Activated CD4-positive, alpha-beta T cell treated with anti-CD3 and anti-CD28 coated beads for 36 hours (primary cell): ENCODE measurements at regions not wholly inside any gene's neighbourhood (a gene's known extent, or its start where the extent isn't known, plus 50 kb on each side); places are given as distances from the start of the nearest gene placed in this dataset.
"Not testable (repeated sequence)": the region's sequence is repeated elsewhere in the genome, so short reads cannot be mapped to it uniquely, and the experiment has no call there.

Experiments
- ATAC-seq: fragments of 200-7000 bp; cut with Tn5 transposase; one replicate; pipeline ENCODE4 v1.10.0; 2021; ENCODE audit warnings: mild to moderate bottlenecking, moderate library complexity
- CTCF ChIA-PET: fragments of 350-600 bp; sonication (Branson Sonifier 250); formaldehyde crosslinking; loops from one replicate; lab custom pipeline; 2021; ENCODE audit warnings: antibody characterized with exemption; lab: Charles Lee
- POLR2A ChIA-PET: fragments of 350-600 bp; sonication (Branson Sonifier 250); formaldehyde crosslinking; loops from one replicate; lab custom pipeline; 2021; ENCODE audit warnings: antibody characterized with exemption, inconsistent platforms; lab: Charles Lee
- DNase-seq: peaks from one replicate; pipeline ENCODE4 v3.0.0-alpha.2; 2020
- H3K27ac Mint-ChIP-seq: one replicate; pipeline ENCODE4 v1.8.0; 2021; ENCODE audit warnings: mixed read lengths
- H3K27me3 Mint-ChIP-seq: one replicate; pipeline ENCODE4 v1.8.0; 2021; ENCODE audit warnings: mixed read lengths
- H3K36me3 Mint-ChIP-seq: one replicate; pipeline ENCODE4 v1.8.0; 2021; ENCODE audit warnings: low read depth, mixed read lengths
- H3K4me1 Mint-ChIP-seq: one replicate; pipeline ENCODE4 v1.8.0; 2021; ENCODE audit warnings: mixed read lengths
- H3K4me3 Mint-ChIP-seq: one replicate; pipeline ENCODE4 v1.8.0; 2021; ENCODE audit warnings: mild to moderate bottlenecking, moderate library complexity, mixed read lengths
- H3K9me3 Mint-ChIP-seq: one replicate; pipeline ENCODE4 v1.8.0; 2021; ENCODE audit warnings: low read depth, mixed read lengths
- intact Hi-C, 2 experiments: fragments of 100-400 bp; cut with DNase I in 1 of 2; cut with micrococcal nuclease in 1 of 2; formaldehyde crosslinking; loops; one replicate each; pipeline versions ENCODE4 v1.14.2 to v1.15.1; 2022 to 2024; cut with DNase I, micrococcal nuclease

DNA sequence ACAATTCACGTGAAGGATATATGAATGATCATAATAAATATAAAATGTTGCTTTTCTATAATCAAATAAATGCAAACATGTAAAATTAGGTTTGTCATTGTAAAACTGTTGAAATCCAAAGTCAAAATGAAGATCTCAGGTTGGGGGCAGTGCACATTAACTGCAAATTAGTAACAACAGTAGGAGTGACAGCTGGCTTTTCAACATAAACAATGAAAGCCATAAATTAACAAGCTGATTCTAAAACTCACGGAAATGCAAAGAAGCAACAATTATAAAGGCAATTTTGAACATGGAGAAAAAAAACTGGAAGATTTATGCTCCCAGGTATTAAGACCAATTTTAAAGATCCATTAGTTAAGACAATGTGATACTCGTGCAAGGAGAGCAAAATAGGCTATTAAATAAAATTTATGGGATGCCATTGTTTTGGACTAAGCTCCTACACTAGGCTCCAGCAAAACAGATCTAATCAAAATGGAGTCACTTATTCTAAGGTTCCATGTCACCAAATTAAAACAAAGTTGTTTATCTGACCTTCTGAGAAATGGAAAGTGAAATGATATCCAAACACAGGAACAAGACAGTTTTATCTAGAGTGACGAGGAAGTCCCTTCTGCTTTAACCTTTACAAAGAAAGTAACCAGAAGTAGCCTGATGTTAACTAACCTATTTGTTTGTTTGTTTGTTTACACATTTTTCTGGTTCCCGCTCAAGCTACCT is 770.8 kb downstream of the EPHA7 start:
- Mint-ChIP-seq H3K9me3 (peaks cover 10% of the 10 kb centered on the region), H3K36me3 (no peaks in the 10 kb centered on the region), H3K4me1 (no peaks in the 10 kb centered on the region), H3K27me3 (no peaks in the 10 kb centered on the region), H3K4me3 (no peak overlapping the region), H3K27ac (no peak overlapping the region)
- DNase-seq (no peak), ATAC-seq (no peak)
- intact Hi-C loops: no loop called here
- ChIA-PET POLR2A (no interaction called here), CTCF (no interaction called here)

DNA sequence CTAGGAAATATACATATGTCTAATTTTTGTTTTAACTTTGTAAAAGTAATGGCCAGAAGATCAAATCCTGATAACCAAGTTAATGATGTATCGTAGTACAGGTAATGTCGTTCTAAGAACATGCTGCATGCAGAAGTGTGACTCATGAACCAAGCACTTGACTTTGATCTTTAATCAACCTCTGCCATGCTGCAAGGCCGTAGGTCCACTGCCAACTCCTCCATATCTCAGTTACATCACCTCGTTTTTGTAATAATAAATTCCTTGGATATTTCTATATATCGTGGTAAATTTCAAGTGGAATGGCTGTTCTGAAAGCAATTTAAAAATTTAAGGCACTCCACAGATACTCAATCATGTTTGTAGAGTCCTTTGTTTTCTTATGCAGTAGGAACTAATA is 771.7 kb downstream of the EPHA7 start:
- ATAC-seq: no peak
- no peaks in the 10 kb centered on the region for H3K36me3 Mint-ChIP-seq
- no peak overlapping the region for H3K27ac Mint-ChIP-seq
- intact Hi-C loops: no loop called here
- ChIA-PET POLR2A (no interaction called here), CTCF (no interaction called here)
- H3K4me1 Mint-ChIP-seq: no peaks in the 10 kb centered on the region
- no peak for DNase-seq
- H3K4me3 Mint-ChIP-seq: no peak overlapping the region
- H3K27me3 Mint-ChIP-seq: no peaks in the 10 kb centered on the region
- H3K9me3 Mint-ChIP-seq: peaks cover 10% of the 10 kb centered on the region

DNA sequence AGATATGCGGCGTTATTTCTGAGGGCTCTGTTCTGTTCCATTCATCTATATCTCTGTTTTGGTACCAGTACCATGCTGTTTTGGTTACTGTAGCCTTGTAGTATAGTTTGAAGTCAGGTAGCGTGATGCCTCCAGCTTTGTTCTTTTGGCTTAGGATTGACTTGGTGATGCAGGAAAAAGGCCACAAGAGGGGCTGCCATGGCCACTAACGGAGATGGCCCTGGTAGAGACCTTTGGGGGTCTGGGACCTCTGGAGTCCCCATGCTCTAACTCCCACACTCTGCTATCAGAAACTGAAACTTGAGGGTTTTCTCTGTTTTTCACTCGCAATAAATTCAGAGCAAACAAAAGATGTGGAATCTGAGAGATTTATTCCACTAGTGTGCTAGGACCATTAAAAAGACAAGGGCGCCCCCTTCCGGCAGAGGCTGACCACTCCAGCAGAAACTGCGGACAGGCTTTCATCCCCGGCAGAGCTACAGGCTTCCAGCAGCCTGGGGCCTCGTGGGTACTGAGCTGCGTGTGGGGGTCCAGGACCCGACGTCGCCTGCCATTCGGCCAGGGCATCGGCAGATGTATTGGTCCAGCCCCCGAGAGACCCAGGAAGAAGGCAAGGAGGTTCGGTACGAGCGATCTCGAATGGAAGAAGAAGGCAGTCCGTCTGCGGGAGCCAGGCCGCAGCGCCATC is 775.1 kb downstream of the EPHA7 start:
- H3K36me3 Mint-ChIP-seq, H3K4me1 Mint-ChIP-seq, H3K9me3 Mint-ChIP-seq, H3K27ac Mint-ChIP-seq, H3K4me3 Mint-ChIP-seq, POLR2A ChIA-PET, ATAC-seq, CTCF ChIA-PET, H3K27me3 Mint-ChIP-seq: not testable (repeated sequence)
- intact Hi-C loops: loop anchor here in 1 of 2 experiments (5.0 kb wide), 2 partner anchors 1567 to 1702 kb away; no protein-coding TSS in a partner anchor
- DNase-seq: peak; percentile 60

DNA sequence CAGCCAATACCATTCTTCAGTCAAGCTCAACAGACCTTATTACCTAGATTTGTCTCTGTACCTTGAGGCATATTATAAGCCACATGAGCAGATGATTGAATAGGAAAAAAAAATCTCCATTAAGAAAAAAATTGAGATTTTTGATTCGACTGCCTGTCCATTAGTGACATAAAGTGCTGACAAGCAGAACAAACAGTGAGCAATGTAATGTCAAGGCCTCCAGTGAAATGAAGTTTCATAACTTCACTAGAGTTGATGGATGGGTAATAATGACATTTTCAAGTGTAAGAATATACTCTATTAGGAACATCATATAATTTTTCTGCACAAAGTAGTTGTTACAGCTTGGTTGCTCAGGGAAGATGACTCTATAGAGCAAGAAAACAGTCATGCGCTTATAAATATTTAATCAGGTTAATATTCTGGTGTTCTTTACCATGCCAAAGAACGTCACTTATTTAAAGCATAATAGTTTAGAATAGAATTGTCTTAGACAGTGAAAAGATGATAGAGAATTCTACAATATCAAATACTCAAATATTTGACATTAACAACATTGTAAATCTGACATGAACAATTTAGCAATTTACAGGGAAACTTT is 783.7 kb downstream of the EPHA7 start:
- intact Hi-C loops: no loop called here
- ChIA-PET POLR2A (no interaction called here), CTCF (no interaction called here)
- Mint-ChIP-seq H3K4me1 (no peaks in the 10 kb centered on the region), H3K27me3 (no peaks in the 10 kb centered on the region), H3K36me3 (no peaks in the 10 kb centered on the region), H3K4me3 (no peak overlapping the region), H3K27ac (no peak overlapping the region), H3K9me3 (peaks cover 7% of the 10 kb centered on the region)
- ATAC-seq (no peak), DNase-seq (no peak)

DNA sequence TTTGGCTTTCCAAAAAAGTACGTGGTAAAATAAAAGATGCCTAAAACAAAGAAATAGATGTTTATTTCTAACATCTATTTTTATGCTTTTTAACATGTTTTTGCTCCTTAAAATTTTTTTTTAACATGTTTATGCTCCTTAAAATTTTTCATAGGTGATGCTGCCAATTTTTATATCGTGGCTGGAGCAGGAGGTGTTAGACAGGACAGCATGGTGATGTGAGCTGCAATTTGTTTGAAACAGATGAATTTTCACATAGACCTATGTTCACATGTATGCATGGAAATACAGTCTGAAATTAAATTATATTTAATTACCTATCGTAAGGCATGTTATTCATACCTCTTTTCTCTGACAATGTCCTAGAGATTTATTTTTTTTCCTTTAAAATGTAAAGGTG is 784.8 kb downstream of the EPHA7 start:
- no peaks in the 10 kb centered on the region for H3K36me3 Mint-ChIP-seq
- no peaks in the 10 kb centered on the region for H3K4me1 Mint-ChIP-seq
- POLR2A ChIA-PET: no interaction called here
- peaks cover 7% of the 10 kb centered on the region for H3K9me3 Mint-ChIP-seq
- no peak for ATAC-seq
- intact Hi-C loops: no loop called here
- no peak overlapping the region for H3K27ac Mint-ChIP-seq
- CTCF ChIA-PET: no interaction called here
- H3K27me3 Mint-ChIP-seq: no peaks in the 10 kb centered on the region
- H3K4me3 Mint-ChIP-seq: no peak overlapping the region
- no peak for DNase-seq

DNA sequence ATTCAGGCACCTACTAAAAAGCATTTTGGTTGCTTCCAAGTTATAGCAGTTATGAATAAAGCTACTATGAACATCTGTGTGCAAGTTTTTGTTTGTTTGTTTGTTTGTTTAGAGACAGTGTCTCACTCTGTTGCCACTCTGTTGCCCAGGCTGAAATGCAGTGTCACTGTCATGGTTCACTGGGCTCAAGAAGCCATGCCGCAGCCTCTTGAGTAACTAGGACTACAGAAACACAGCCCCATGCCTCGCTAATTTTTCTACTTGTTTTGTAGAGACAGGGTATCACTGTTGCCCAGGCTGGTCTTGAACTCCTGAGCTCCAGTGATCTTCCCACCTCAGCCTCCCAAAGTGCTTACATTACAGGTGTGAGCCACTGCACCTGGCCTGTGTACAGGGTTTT is 795.9 kb downstream of the EPHA7 start:
- Mint-ChIP-seq H3K27me3 (no peaks in the 10 kb centered on the region), H3K4me3 (no peak overlapping the region), H3K9me3 (peaks cover 7% of the 10 kb centered on the region), H3K4me1 (no peaks in the 10 kb centered on the region), H3K27ac (no peak overlapping the region), H3K36me3 (no peaks in the 10 kb centered on the region)
- CTCF ChIA-PET: no interaction called here
- ATAC-seq (no peak), DNase-seq (no peak)
- POLR2A ChIA-PET: no interaction called here
- intact Hi-C loops: no loop called here

DNA sequence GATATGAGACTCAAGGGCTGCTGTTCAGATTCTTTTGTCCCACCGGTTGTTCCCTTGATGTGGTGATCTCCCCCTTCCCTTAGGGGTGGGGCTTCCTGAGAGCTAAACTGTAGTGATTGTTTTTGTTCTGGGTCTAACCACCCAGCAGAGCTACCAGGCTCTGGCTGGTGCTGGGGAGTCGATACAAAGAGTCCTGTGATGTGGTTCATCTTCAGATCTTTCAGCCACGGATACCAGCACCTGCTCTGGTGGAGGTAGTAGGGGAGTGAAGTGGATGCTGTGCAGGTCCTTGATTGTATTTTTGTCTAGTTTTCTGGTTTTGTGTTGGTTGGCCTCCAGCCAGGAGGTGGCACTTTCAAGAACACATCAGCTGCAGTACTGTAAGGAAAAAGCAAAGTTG is 801.6 kb downstream of the EPHA7 start:
- Mint-ChIP-seq H3K4me1 (no peaks in the 10 kb centered on the region), H3K36me3 (no peaks in the 10 kb centered on the region), H3K9me3 (peaks cover 7% of the 10 kb centered on the region), H3K27ac (no peak overlapping the region), H3K4me3 (no peak overlapping the region), H3K27me3 (no peaks in the 10 kb centered on the region)
- ATAC-seq (no peak), DNase-seq (no peak)
- intact Hi-C loops: no loop called here
- ChIA-PET CTCF (no interaction called here), POLR2A (no interaction called here)

DNA sequence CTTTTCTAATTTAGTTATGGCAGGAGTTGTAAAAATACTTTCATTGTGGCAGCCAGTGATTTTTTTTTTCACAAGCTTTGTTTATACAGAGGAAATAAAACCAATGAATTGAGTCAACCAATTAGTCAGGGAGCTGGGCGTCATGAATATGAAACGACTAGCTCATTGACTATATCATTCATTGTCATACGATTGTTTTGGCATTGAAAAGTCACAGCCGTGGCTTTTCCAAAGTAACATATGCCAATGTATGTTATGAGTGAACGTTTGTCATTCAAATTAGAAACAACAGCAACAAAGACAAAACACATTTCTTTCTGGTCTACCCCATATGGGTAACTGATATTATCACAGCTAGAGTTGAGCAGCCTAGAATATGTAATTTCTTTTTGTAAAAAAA is 810.6 kb downstream of the EPHA7 start:
- H3K27me3 Mint-ChIP-seq: no peaks in the 10 kb centered on the region
- ATAC-seq: no peak
- H3K4me3 Mint-ChIP-seq: no peak overlapping the region
- intact Hi-C loops: no loop called here
- H3K27ac Mint-ChIP-seq: no peak overlapping the region
- ChIA-PET POLR2A (no interaction called here), CTCF (no interaction called here)
- H3K36me3 Mint-ChIP-seq: no peaks in the 10 kb centered on the region
- H3K9me3 Mint-ChIP-seq: peaks cover 18% of the 10 kb centered on the region
- no peaks in the 10 kb centered on the region for H3K4me1 Mint-ChIP-seq
- DNase-seq: no peak

GRCh38 chr6:92593201-92593600 is 826.2 kb downstream of the EPHA7 start:
- DNase-seq: no peak
- no peaks in the 10 kb centered on the region for H3K27me3 Mint-ChIP-seq
- POLR2A ChIA-PET: no interaction called here
- no peak overlapping the region for H3K4me3 Mint-ChIP-seq
- no peaks in the 10 kb centered on the region for H3K9me3 Mint-ChIP-seq
- no peak overlapping the region for H3K27ac Mint-ChIP-seq
- ATAC-seq: no peak
- no peaks in the 10 kb centered on the region for H3K4me1 Mint-ChIP-seq
- no peaks in the 10 kb centered on the region for H3K36me3 Mint-ChIP-seq
- CTCF ChIA-PET: no interaction called here
- intact Hi-C loops: no loop called here

DNA sequence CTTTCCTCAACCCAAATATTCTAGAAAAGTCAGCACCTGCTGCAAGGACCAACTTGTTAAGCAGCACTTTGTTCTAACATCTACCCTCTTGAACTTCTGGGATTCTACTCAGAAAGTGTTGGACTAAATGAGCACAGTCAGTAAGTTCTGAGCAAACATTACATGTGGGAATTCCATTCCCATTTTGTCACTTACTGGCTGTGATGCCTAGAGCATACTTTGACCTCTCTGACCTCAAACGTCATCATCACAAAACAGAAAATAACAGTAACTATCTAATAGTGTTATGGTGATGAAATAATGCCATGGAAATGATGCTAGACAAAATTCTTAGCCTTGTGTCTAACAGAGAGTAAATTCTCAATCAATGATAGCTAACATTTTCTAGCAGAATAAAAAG is 829.4 kb downstream of the EPHA7 start:
- no peak for DNase-seq
- Mint-ChIP-seq H3K4me1 (no peaks in the 10 kb centered on the region), H3K9me3 (no peaks in the 10 kb centered on the region), H3K4me3 (no peak overlapping the region), H3K36me3 (no peaks in the 10 kb centered on the region), H3K27me3 (no peaks in the 10 kb centered on the region), H3K27ac (no peak overlapping the region)
- intact Hi-C loops: no loop called here
- ATAC-seq: no peak
- CTCF ChIA-PET: no interaction called here
- POLR2A ChIA-PET: no interaction called here

- Mint-ChIP-seq H3K27ac (no peak overlapping the region), H3K4me1 (no peaks in the 10 kb centered on the region), H3K27me3 (no peaks in the 10 kb centered on the region), H3K9me3 (peaks cover 3% of the 10 kb centered on the region), H3K4me3 (no peak overlapping the region), H3K36me3 (no peaks in the 10 kb centered on the region)
- CTCF ChIA-PET: no interaction called here
- no peak for DNase-seq
- no peak for ATAC-seq
- POLR2A ChIA-PET: no interaction called here
- intact Hi-C loops: no loop called here
Measured at GRCh38 chr6:92588148-92588547, 831.2 kb downstream of the EPHA7 start.

DNA sequence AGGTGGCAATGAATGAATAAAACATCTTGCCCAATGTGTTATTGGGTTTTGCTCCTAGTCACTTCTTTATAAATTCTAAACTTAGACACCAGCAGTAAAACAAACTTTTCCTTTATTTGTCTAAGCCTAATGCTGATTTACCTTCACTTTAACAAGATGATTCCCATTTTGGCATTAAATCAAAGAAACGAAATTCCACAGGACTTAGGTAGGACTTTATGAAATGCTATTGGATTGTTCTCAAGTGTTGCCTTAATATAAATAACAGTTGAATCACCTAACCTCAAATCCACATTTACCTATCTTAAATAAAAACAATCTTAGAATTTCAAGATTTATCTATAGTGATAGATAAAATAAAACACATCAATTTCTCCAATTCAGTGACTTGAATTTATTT is 831.8 kb downstream of the EPHA7 start:
- Mint-ChIP-seq H3K4me3 (no peak overlapping the region), H3K27me3 (no peaks in the 10 kb centered on the region), H3K27ac (no peak overlapping the region), H3K4me1 (no peaks in the 10 kb centered on the region), H3K9me3 (peaks cover 3% of the 10 kb centered on the region), H3K36me3 (no peaks in the 10 kb centered on the region)
- ChIA-PET POLR2A (no interaction called here), CTCF (no interaction called here)
- intact Hi-C loops: no loop called here
- ATAC-seq: no peak
- DNase-seq: no peak
